PFSK-1 (cell line): ENCODE measurements at regions not wholly inside any gene's neighbourhood (a gene's known extent, or its start where the extent isn't known, plus 50 kb on each side); places are given as distances from the start of the nearest gene placed in this dataset.

ENCODE experiments used
- POLR2AphosphoS5 ChIP-seq: IDR thresholded peaks from 2 replicates; pipeline ENCODE4 v1.6.1; 2012; ENCODE audit warnings: low read depth, mild to moderate bottlenecking, control low read depth, low read length, moderate library complexity
- REST ChIP-seq, 2 experiments: IDR thresholded peaks; 2 replicates each; pipeline versions ENCODE4 v1.6.1 to v1.8.0; 2011 to 2012; ENCODE audit warnings: low read depth in 2 of 2, low read length in 2 of 2, control low read depth in 1 of 2, inconsistent platforms in 1 of 2, mild to moderate bottlenecking in 1 of 2, moderate library complexity in 1 of 2; ENCODE audit not compliant: insufficient read depth in 1 of 2

- TF ChIP-seq REST (IDR thresholded peaks at IDR 0.05; ENCODE audit: insufficient read depth in 1 of 2, low read depth in 2 of 2, low read length in 2 of 2) (no peak), POLR2AphosphoS5 (no peak)
Observed at GRCh38 chr6:128605961-128606360, 85.6 kb upstream of the PTPRK start.
